Activated CD8-positive, alpha-beta memory T cell treated with anti-CD3 and anti-CD28 coated beads, Interleukin-2, amount 50 U/mL, for 1 hour (primary cell): ENCODE measurements at regions not wholly inside any gene's neighbourhood (a gene's known extent, or its start where the extent isn't known, plus 50 kb on each side); places are given as distances from the start of the nearest gene placed in this dataset.
"Not testable (repeated sequence)": the region's sequence is repeated elsewhere in the genome, so short reads cannot be mapped to it uniquely, and the experiment has no call there.

Experiments
- DNase-seq: peaks from one replicate; pipeline ENCODE4 v3.0.0-alpha.2; 2020; ENCODE audit errors: extremely low read depth

GRCh38 chr20:51305316-51306052, 237.0 kb downstream of the NFATC2 start:
- DNase-seq: no peak

GRCh38 chr20:51303731-51304670, 238.5 kb downstream of the NFATC2 start:
- no peak for DNase-seq

DNA sequence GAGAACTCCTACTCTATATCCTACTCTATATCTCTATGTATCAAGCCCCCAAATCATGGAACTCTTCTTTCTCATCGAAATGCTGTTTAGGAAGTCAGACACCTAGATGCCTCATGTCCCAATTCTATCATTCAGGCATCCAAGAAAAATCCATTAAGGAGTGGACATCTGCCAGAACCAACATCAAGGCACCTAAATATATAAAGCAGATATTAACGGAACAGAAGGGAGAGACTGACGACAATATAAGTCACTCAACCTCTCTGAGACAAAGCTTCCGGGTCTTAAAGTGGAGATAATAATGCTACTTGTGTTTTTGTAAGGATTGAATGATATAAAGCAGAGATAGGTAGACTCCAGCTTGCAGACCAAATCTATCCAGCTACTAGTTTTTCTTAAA, 241.5 kb downstream of the NFATC2 start:
- no peak for DNase-seq

DNA sequence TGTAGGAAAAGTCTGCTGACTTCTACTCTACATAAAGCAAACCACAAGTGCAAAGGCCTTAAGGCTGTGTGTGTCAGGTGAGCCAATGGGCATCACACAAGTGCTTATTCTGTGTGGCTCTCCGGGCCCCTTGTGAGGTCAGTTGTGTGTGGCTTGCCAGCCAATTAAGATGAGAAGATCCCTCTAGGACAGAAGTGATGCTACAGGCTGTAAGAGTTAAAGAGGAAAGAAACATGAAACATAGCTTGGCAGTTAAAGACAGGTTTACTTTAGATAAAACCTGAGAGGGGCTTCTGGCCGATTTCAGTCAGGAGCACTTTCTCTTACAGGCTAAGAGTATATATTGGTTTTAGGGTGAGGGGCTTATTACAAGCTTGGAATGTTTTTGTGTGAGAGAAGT, 242.4 kb downstream of the NFATC2 start:
- no peak for DNase-seq

DNA sequence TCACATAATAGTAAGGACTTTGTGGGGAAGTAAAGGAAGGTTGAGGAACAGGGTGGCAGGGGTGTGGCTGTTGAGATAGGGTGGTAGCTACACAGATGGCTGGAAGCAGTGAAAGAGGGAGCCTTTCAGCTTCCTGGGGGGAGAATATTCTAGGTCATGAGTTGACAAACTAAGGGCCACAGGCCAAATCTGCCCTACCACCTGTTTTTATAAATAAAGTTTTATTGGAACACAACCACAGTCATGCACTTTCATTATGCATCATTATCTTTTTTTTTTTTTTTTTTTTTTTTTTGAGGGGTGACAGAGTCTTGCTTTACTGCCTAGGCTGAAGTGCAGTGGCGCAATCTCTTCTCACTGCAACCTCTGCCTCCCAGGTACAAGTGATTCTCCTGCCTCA, 243.1 kb downstream of the NFATC2 start:
- DNase-seq: no peak

DNA sequence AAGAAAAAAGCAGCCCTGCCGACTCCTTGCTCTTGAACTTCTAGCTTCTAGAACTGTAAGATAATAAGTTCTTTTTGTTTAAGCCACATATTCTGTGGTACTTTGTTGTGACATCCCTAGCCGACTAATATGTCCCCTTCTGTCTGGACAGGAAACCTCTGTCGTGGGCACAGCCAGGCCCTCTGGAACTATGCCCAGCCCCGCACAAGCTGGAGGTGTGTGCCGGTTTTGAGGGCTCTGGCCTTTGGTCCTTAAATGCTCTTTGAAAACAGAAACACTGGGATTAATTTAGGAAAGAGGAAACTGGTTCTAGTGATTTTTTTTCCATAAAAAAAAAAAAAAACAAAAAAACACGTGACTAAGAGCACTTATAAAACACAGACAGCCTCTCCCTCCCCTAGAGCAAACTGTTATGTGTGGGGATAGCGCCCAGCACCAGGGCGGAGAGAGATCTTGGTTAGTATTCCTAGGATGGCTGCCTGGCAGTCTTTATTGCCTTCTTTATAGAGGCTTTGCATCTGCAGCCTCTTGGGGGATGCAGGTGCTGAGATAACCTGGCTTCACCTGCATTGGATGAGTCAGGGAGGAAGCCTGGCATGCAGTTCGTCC, 244.3 kb downstream of the NFATC2 start:
- no peak for DNase-seq

GRCh38 chr20:51287628-51288413, 254.7 kb downstream of the NFATC2 start:
- no peak for DNase-seq

DNA sequence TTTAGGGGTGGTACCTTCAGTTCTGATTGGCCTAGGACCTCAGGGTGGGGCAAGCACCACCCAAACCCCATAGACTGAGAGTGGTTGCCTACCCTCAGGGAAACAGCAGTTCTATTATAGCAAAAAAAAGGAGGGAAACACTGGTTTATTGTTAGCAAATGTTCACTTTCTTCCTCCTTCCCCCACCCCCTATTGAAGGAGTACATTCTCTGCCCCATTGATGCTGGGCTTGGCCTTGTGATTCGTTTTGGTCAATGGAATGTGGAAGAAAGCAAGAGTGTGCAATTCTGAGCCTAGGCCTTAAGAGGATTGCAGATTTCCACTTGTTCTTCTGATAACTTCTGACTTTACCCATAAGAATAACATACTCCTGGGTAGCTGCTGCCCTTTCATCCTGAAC, 255.8 kb downstream of the NFATC2 start:
- no peak for DNase-seq

DNA sequence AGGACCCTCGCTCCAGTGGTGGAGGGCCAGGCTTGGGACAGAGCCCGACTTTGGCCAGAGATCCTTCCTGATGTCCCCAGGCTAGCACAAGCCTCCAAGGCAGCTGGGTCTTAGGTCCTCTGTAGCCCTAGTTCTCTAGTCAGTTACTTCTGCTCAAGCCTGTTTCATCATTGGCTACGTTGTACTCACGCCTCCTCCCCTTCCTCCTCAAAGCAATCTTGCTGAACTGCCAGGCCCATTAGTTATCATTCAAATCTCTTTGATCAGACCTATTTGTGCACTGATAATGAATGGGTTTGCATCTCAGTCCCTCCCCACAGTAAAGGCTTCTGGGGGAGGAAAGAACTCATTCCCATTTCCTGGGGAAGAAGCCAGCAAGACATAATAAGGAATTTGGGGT, 256.8 kb downstream of the NFATC2 start:
- DNase-seq: no peak

GRCh38 chr20:51284871-51285270, 257.6 kb downstream of the NFATC2 start:
- no peak for DNase-seq

DNA sequence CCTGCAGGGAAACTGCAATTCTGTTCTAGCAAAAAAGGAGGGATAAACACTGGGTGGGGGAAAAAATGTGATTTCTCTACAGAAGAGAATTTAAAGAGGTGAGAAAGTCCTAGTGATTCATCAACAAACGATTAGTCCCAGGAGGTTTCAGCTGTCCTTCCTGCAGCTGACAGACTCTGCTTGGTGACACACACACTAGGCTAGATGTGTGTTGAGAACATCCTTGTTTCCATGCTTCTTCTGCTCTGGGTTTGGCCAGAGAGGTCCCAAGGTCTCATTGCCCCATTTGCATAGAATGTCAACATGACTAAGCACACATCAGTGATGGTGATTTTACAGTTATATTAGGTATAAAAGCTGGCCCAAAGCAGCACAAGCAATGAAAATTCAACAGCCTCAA, 258.3 kb downstream of the NFATC2 start:
- DNase-seq: no peak

DNA sequence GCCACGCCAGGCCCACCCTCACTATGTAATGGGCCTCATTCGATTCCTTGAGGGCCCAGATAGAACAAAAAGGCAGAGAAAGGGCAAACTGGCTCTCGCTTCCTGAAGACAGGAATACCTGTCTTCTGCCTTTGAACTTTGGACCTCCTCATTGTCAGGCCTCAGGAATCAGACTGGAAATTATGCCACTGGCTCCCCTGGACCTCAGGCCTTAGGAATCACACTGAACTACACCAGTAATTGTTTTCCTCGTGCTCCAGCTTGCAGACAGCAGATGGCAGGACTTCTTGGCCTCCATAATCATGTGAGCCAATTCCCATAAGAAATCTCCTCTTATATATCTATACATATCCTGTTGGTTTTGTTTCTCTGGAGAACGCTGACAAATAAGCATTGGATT, 258.6 kb upstream of the KCNG1 start:
- no peak for DNase-seq

DNA sequence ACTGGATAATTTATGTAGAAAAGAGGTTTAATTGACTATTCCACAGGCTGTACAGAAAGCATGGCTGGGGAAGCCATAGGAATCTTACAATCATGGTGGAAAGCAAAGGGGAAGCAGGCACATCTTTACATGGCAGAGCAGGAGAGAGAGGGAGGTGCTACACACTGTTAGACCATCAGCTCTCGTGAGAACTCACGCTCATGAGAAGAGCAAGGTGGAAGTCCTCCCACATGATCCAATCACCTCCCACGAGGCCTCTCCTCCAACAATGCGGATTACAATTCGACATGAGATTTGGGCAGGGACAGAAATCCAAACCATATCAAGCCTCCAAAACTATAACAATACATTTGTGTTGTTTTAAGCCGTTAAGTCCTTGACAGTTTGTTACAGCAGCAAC, 257.1 kb upstream of the KCNG1 start:
- DNase-seq: no peak

DNA sequence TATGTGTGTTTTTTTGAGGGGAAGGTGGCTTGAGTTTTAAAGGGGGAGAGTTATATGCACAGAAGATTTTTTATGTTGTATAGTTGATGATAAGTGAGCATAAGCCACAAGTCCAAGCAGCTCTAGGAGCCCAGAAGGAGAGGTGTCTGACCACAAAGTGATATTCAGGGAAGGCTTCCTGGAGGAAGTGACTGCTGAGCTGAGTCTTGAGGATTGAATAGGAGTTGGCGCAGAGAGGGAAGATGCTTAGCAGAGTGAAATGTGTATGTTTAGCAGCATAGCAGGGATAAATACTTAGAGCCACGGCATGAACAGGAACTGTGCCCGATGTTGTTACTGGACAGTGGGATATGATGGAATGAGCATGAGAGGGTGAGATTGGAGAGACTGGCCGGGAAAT, 255.1 kb upstream of the KCNG1 start:
- DNase-seq: no peak

- DNase-seq: no peak
These were observed 253.4 kb upstream of the KCNG1 start for GRCh38 chr20:51276296-51276695.

- DNase-seq: no peak
These were observed 252.9 kb upstream of the KCNG1 start for GRCh38 chr20:51275826-51276225.

- no peak for DNase-seq
These were observed 252.3 kb upstream of the KCNG1 start for GRCh38 chr20:51275181-51275580.

GRCh38 chr20:51272401-51272800, 249.5 kb upstream of the KCNG1 start:
- DNase-seq: no peak

GRCh38 chr20:51271931-51272330, 249.0 kb upstream of the KCNG1 start:
- no peak for DNase-seq

GRCh38 chr20:51271289-51271688, 248.4 kb upstream of the KCNG1 start:
- DNase-seq: not testable (repeated sequence)

GRCh38 chr20:51269671-51270070, 246.8 kb upstream of the KCNG1 start:
- no peak for DNase-seq

DNA sequence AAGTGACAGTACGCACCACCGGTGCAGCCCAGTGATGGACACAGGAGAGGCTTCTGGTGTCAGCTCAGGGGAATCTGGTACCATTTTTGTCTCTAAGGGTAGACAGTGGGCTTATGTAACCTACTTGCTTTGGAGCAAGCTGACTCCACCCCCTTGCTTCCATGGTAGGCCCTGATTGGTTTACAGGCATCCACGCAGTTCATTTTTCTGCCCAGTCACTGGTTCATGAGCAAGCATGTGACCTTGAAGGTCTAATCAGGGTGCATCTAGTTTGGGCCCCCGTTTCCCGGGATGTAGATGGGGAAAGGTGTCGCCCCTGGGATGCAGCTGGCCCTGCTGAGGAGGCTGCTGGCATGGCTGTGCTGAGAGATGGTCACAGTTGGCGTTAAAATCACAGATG, 244.8 kb upstream of the KCNG1 start:
- no peak for DNase-seq
